ENCODE measurements at regions not wholly inside any gene's neighbourhood (a gene's known extent, or its start where the extent isn't known, plus 50 kb on each side); places are given as distances from the start of the nearest gene placed in this dataset.
A peak's percentile ranks its signal among the peaks of the same experiment; 100 is the strongest.

GRCh38 chr16:55257966-55258613 is 65.9 kb upstream of the IRX6 start:
- no peaks in the 10 kb centered on the region for H3F3A ChIP-seq (ENCODE audit: low read depth)
- no peaks in the 10 kb centered on the region for H3K36me3 ChIP-seq (ENCODE audit: insufficient read depth, low read length)
- no peaks in the 10 kb centered on the region for H4K20me1 ChIP-seq (ENCODE audit: insufficient read depth, low read length, poor library complexity, severe bottlenecking)
- no peaks in the 10 kb centered on the region for H3K27me3 ChIP-seq (ENCODE audit: insufficient read depth, low read length, poor library complexity, severe bottlenecking)
- H3K79me2 ChIP-seq (ENCODE audit: insufficient read depth, low read length) = no peaks in the 10 kb centered on the region
- H3K4me1 ChIP-seq (ENCODE audit: insufficient read depth, low read length, poor library complexity, severe bottlenecking) = no peaks in the 10 kb centered on the region
- no peak overlapping the region for H3K4me3 ChIP-seq (ENCODE audit: low read length, poor library complexity, severe bottlenecking)
- peak overlapping the region; percentile 53 for H2AFZ ChIP-seq (ENCODE audit: low read length)
- TF ChIP-seq CTCF (conservative IDR thresholded peaks at IDR 0.05; ENCODE audit: low read length) (peak; percentile 96), EZH2phosphoT487 (IDR thresholded peaks at IDR 0.05; ENCODE audit: borderline replicate concordance) (no peak)
- H3K9me2 ChIP-seq (replicated peaks; ENCODE audit: low read depth, low read length) = no peaks in the 10 kb centered on the region
- peaks cover 5% of the 10 kb centered on the region; the same call in 1 of the 2 replicates for H3K9me3 ChIP-seq (ENCODE audit: insufficient read depth, low read depth, low read length)
- no peak overlapping the region for H3K4me2 ChIP-seq (ENCODE audit: low read depth, low read length, poor library complexity, severe bottlenecking)
- no peak overlapping the region for H3K9ac ChIP-seq (ENCODE audit: low read depth, low read length, poor library complexity, severe bottlenecking)

GRCh38 chr16:55261301-55261700 is 62.7 kb upstream of the IRX6 start:
- no peaks in the 10 kb centered on the region for H3K79me2 ChIP-seq (ENCODE audit: insufficient read depth, low read length)
- H3K27me3 ChIP-seq (ENCODE audit: insufficient read depth, low read length, poor library complexity, severe bottlenecking) = no peaks in the 10 kb centered on the region

GRCh38 chr16:55263271-55264250 is 60.4 kb upstream of the IRX6 start:
- no peak overlapping the region for H3K9ac ChIP-seq (ENCODE audit: low read depth, low read length, poor library complexity, severe bottlenecking)
- H3K4me3 ChIP-seq (ENCODE audit: low read length, poor library complexity, severe bottlenecking) = no peak overlapping the region
- H3K4me2 ChIP-seq (ENCODE audit: low read depth, low read length, poor library complexity, severe bottlenecking) = no peak overlapping the region
- H3K79me2 ChIP-seq (ENCODE audit: insufficient read depth, low read length) = no peaks in the 10 kb centered on the region
- H3K27me3 ChIP-seq (ENCODE audit: insufficient read depth, low read length, poor library complexity, severe bottlenecking) = no peaks in the 10 kb centered on the region
- H3K36me3 ChIP-seq (ENCODE audit: insufficient read depth, low read length) = no peaks in the 10 kb centered on the region
- no peaks in the 10 kb centered on the region for H3K9me3 ChIP-seq (ENCODE audit: insufficient read depth, low read depth, low read length)
- no peak overlapping the region for H2AFZ ChIP-seq (ENCODE audit: low read length)
- no peaks in the 10 kb centered on the region for H3K9me2 ChIP-seq (replicated peaks; ENCODE audit: low read depth, low read length)
- no peaks in the 10 kb centered on the region for H3K4me1 ChIP-seq (ENCODE audit: insufficient read depth, low read length, poor library complexity, severe bottlenecking)
- no peak for TF ChIP-seq CTCF (conservative IDR thresholded peaks at IDR 0.05; ENCODE audit: low read length)
- TF ChIP-seq EZH2phosphoT487 (IDR thresholded peaks at IDR 0.05; ENCODE audit: borderline replicate concordance) = no peak
- no peaks in the 10 kb centered on the region for H3F3A ChIP-seq (ENCODE audit: low read depth)
- no peaks in the 10 kb centered on the region for H4K20me1 ChIP-seq (ENCODE audit: insufficient read depth, low read length, poor library complexity, severe bottlenecking)

More at GRCh38 chr16:55261301-55261700, 62.7 kb upstream of the IRX6 start:
- Histone ChIP-seq H3K4me2 (ENCODE audit: low read depth, low read length, poor library complexity, severe bottlenecking) (no peak overlapping the region), H3K9ac (ENCODE audit: low read depth, low read length, poor library complexity, severe bottlenecking) (no peak overlapping the region), H3K4me3 (ENCODE audit: low read length, poor library complexity, severe bottlenecking) (no peak overlapping the region), H3K9me2 (replicated peaks; ENCODE audit: low read depth, low read length) (no peaks in the 10 kb centered on the region), H3K36me3 (ENCODE audit: insufficient read depth, low read length) (no peaks in the 10 kb centered on the region), H3K9me3 (ENCODE audit: insufficient read depth, low read depth, low read length) (no peaks in the 10 kb centered on the region), H3K4me1 (ENCODE audit: insufficient read depth, low read length, poor library complexity, severe bottlenecking) (no peaks in the 10 kb centered on the region), H3F3A (ENCODE audit: low read depth) (no peaks in the 10 kb centered on the region), H2AFZ (ENCODE audit: low read length) (no peak overlapping the region), H4K20me1 (ENCODE audit: insufficient read depth, low read length, poor library complexity, severe bottlenecking) (no peaks in the 10 kb centered on the region)
- TF ChIP-seq CTCF (conservative IDR thresholded peaks at IDR 0.05; ENCODE audit: low read length) (no peak), EZH2phosphoT487 (IDR thresholded peaks at IDR 0.05; ENCODE audit: borderline replicate concordance) (no peak)

All from Loucy (cell line).